Astrocyte (in vitro differentiated cells and primary cell): ENCODE measurements at regions not wholly inside any gene's neighbourhood (a gene's known extent, or its start where the extent isn't known, plus 50 kb on each side); places are given as distances from the start of the nearest gene placed in this dataset.

Experiments
- EZH2 ChIP-seq: IDR thresholded peaks from 2 replicates; pipeline ENCODE4 v1.6.1; 2012; ENCODE audit warnings: mild to moderate bottlenecking, low read length, inconsistent platforms; ENCODE audit not compliant: insufficient read depth
- TF ChIP-seq, protein P1 (sequence below): IDR thresholded peaks from 2 replicates; pipeline ENCODE4 v1.5.1; 2011; ENCODE audit warnings: low read depth, mild to moderate bottlenecking, inconsistent platforms, low read length, moderate library complexity; ENCODE audit not compliant: insufficient read depth

DNA sequence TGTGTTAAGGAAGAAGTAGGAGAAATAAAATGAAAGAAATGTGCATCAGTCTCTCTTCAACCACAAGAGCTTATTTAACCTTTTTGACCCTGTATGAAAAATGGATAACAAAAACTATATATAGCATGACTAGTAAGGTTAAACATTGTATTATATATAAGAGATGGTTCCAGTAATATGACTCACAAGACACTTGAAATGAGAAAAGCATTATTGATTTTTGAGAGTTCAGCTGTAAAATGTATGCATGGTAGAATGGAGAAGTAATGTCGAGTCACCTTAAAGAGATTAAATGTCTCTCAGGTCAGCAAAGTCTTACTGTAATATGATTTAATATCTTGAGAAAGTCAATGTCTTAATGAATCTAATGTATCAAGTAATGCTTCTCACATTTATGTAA lies 860.9 kb downstream of the TAF11L14 start:
- no peak for TF ChIP-seq EZH2
- TF ChIP-seq, protein P1, sequence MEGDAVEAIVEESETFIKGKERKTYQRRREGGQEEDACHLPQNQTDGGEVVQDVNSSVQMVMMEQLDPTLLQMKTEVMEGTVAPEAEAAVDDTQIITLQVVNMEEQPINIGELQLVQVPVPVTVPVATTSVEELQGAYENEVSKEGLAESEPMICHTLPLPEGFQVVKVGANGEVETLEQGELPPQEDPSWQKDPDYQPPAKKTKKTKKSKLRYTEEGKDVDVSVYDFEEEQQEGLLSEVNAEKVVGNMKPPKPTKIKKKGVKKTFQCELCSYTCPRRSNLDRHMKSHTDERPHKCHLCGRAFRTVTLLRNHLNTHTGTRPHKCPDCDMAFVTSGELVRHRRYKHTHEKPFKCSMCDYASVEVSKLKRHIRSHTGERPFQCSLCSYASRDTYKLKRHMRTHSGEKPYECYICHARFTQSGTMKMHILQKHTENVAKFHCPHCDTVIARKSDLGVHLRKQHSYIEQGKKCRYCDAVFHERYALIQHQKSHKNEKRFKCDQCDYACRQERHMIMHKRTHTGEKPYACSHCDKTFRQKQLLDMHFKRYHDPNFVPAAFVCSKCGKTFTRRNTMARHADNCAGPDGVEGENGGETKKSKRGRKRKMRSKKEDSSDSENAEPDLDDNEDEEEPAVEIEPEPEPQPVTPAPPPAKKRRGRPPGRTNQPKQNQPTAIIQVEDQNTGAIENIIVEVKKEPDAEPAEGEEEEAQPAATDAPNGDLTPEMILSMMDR = no peak
